ENCODE measurements at regions not wholly inside any gene's neighbourhood (a gene's known extent, or its start where the extent isn't known, plus 50 kb on each side); places are given as distances from the start of the nearest gene placed in this dataset.

GRCh38 chr4:188647820-188648370 lies 508.7 kb downstream of the TRIML1 start:
- POLR2A ChIA-PET = no interaction called here
- DNase-seq (ENCODE audit: low read depth, low spot score) (no peak), ATAC-seq (no peak)
- CTCF ChIA-PET = no interaction called here
- intact Hi-C loops (cut with micrococcal nuclease) = no loop called here
- H3K9ac ChIP-seq (ENCODE audit: low read length) = no peak overlapping the region
- no peaks in the 10 kb centered on the region for H3K27me3 ChIP-seq (ENCODE audit: insufficient read depth, low read length)
- no peaks in the 10 kb centered on the region for H3K36me3 ChIP-seq (ENCODE audit: control insufficient read depth in 1 of 2, insufficient read depth in 2 of 2, low read length in 2 of 2)
- TF ChIP-seq POLR2AphosphoS5 (IDR thresholded peaks at IDR 0.05; ENCODE audit: low read depth, low read length) (no peak), REST (IDR thresholded peaks at IDR 0.05; ENCODE audit: low read depth) (no peak), ATF3 (IDR thresholded peaks at IDR 0.05) (no peak)
- H3K4me3 ChIP-seq (replicated peaks in 1 of 2; ENCODE audit: low read depth in 1 of 2, low read length in 2 of 2) = no peak overlapping the region
- H3K4me2 ChIP-seq (ENCODE audit: low read length) = no peak overlapping the region
- H3K9me2 ChIP-seq (ENCODE audit: insufficient read depth) = no peaks in the 10 kb centered on the region
- no TSS peak for BruUV-seq (replicated peaks)
- no peaks in the 10 kb centered on the region for H3K9me3 ChIP-seq (ENCODE audit: control insufficient read depth in 1 of 2, insufficient read depth in 1 of 2, low read depth in 1 of 2, low read length in 2 of 2)
- H3K79me2 ChIP-seq (ENCODE audit: insufficient read depth, low read length) = no peaks in the 10 kb centered on the region
- H2AFZ ChIP-seq (ENCODE audit: low read depth, low read length, poor library complexity, severe bottlenecking) = no peak overlapping the region
- no peak overlapping the region for H3K27ac ChIP-seq (ENCODE audit: low read depth, low read length)
- H3K4me1 ChIP-seq (ENCODE audit: control insufficient read depth in 1 of 2, insufficient read depth in 2 of 2, low read length in 2 of 2) = no peaks in the 10 kb centered on the region
- no peaks in the 10 kb centered on the region for H4K20me1 ChIP-seq (ENCODE audit: insufficient read depth)
- RAD21 ChIA-PET (ENCODE audit: low non-redundant PET in 1 of 2, low total read pairs in 2 of 2, uncharacterized antibody in 2 of 2, unreplicated experiment in 2 of 2) = no interaction called here

GRCh38 chr4:188649635-188650034 lies 510.4 kb downstream of the TRIML1 start:
- ChIA-PET POLR2A (no interaction called here), RAD21 (ENCODE audit: low non-redundant PET in 1 of 2, low total read pairs in 2 of 2, uncharacterized antibody in 2 of 2, unreplicated experiment in 2 of 2) (no interaction called here), CTCF (no interaction called here)
- no peak overlapping the region for H3K27ac ChIP-seq (ENCODE audit: low read depth, low read length)
- no peaks in the 10 kb centered on the region for H3K9me3 ChIP-seq (ENCODE audit: control insufficient read depth in 1 of 2, insufficient read depth in 1 of 2, low read depth in 1 of 2, low read length in 2 of 2)
- intact Hi-C loops (cut with micrococcal nuclease) = no loop called here
- no peak for ATAC-seq
- no peak for DNase-seq (ENCODE audit: low read depth, low spot score)
- no peak overlapping the region for H3K4me2 ChIP-seq (ENCODE audit: low read length)
- H3K9me2 ChIP-seq (ENCODE audit: insufficient read depth) = no peaks in the 10 kb centered on the region
- no peaks in the 10 kb centered on the region for H3K4me1 ChIP-seq (ENCODE audit: control insufficient read depth in 1 of 2, insufficient read depth in 2 of 2, low read length in 2 of 2)
- H3K9ac ChIP-seq (ENCODE audit: low read length) = no peak overlapping the region
- H3K4me3 ChIP-seq (replicated peaks in 1 of 2; ENCODE audit: low read depth in 1 of 2, low read length in 2 of 2) = no peak overlapping the region
- no peaks in the 10 kb centered on the region for H4K20me1 ChIP-seq (ENCODE audit: insufficient read depth)
- no peaks in the 10 kb centered on the region for H3K27me3 ChIP-seq (ENCODE audit: insufficient read depth, low read length)
- no peaks in the 10 kb centered on the region for H3K36me3 ChIP-seq (ENCODE audit: control insufficient read depth in 1 of 2, insufficient read depth in 2 of 2, low read length in 2 of 2)
- H3K79me2 ChIP-seq (ENCODE audit: insufficient read depth, low read length) = no peaks in the 10 kb centered on the region
- H2AFZ ChIP-seq (ENCODE audit: low read depth, low read length, poor library complexity, severe bottlenecking) = no peak overlapping the region
- no TSS peak for BruUV-seq (replicated peaks)
- TF ChIP-seq CBX3 (IDR thresholded peaks at IDR 0.05; ENCODE audit: low read depth) = no peak
- TF ChIP-seq MAX (IDR thresholded peaks at IDR 0.05) = no peak
- no peak for TF ChIP-seq SIN3A (IDR thresholded peaks at IDR 0.05; ENCODE audit: low read depth)
- no peak for TF ChIP-seq SP1 (IDR thresholded peaks at IDR 0.05; ENCODE audit: low read depth)
- no peak for TF ChIP-seq POLR2AphosphoS5 (IDR thresholded peaks at IDR 0.05; ENCODE audit: low read depth, low read length)
- no peak for TF ChIP-seq FOSL1 (IDR thresholded peaks at IDR 0.05; ENCODE audit: low read depth)
- TF ChIP-seq CTCF (IDR thresholded peaks at IDR 0.05 in 2 of 3, conservative IDR thresholded peaks at IDR 0.05 in 1 of 3; ENCODE audit: borderline replicate concordance in 1 of 3, insufficient read depth in 1 of 3, low read depth in 2 of 3, low read length in 2 of 3) = no peak
- TF ChIP-seq SRF (IDR thresholded peaks at IDR 0.05; ENCODE audit: low read depth) = no peak
- TF ChIP-seq JUND (IDR thresholded peaks at IDR 0.05) = no peak
- TF ChIP-seq EGR1 (IDR thresholded peaks at IDR 0.05; ENCODE audit: low read depth) = no peak
- no peak for TF ChIP-seq EZH2phosphoT487 (IDR thresholded peaks at IDR 0.05; ENCODE audit: borderline replicate concordance)
- TF ChIP-seq ZFX (IDR thresholded peaks at IDR 0.05) = no peak
